ENCODE measurements at regions not wholly inside any gene's neighbourhood (a gene's known extent, or its start where the extent isn't known, plus 50 kb on each side); places are given as distances from the start of the nearest gene placed in this dataset.

DNA sequence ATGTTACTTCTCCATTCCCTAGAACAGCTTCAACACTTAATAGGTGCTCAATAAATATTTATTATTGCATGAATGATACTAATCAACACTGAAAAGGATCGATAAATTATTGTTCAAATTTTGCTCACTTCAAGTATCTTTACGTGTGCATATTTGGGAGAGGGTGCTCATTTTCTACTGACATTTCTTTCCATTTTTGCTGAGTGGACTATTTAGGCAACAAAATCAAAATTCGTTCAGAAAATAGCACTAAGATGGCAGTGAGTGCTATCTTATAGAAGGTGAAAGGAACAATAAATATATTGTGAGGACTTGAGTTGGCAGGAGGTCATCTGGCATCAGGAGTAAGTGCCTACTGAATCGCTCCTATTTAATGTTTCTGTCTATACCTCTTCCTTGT is 501.9 kb upstream of the IRAK1BP1 start:
- TF ChIP-seq CEBPB (IDR thresholded peaks at IDR 0.05) = no peak
- TF ChIP-seq MAX (IDR thresholded peaks at IDR 0.05) = no peak
- TF ChIP-seq ZBTB7A (IDR thresholded peaks at IDR 0.05; ENCODE audit: low read depth) = no peak

All from Ishikawa (cell line).